ENCODE measurements at regions not wholly inside any gene's neighbourhood (a gene's known extent, or its start where the extent isn't known, plus 50 kb on each side); places are given as distances from the start of the nearest gene placed in this dataset.

- no peak for TF ChIP-seq CTCF (IDR thresholded peaks at IDR 0.05; ENCODE audit: poor library complexity, severe bottlenecking)
- peaks cover 5% of the 10 kb centered on the region for H3K27me3 ChIP-seq (ENCODE audit: insufficient read depth, poor library complexity, severe bottlenecking)
- no peaks in the 10 kb centered on the region for H3K4me1 ChIP-seq (ENCODE audit: insufficient read depth, poor library complexity, severe bottlenecking)
- no peaks in the 10 kb centered on the region for H3K36me3 ChIP-seq (ENCODE audit: low read depth)
- DNase-seq (ENCODE audit: low spot score) (no peak), ATAC-seq (ENCODE audit: low read depth) (no peak)
- no peak overlapping the region for H3K27ac ChIP-seq (ENCODE audit: poor library complexity, severe bottlenecking)
- H3K9me3 ChIP-seq (ENCODE audit: severe bottlenecking) = no peaks in the 10 kb centered on the region
- no peak overlapping the region for H3K4me3 ChIP-seq (ENCODE audit: severe bottlenecking)
Observed at GRCh38 chr14:63096186-63096585, 50.9 kb upstream of the KCNH5 start.
